ENCODE measurements at regions not wholly inside any gene's neighbourhood (a gene's known extent, or its start where the extent isn't known, plus 50 kb on each side); places are given as distances from the start of the nearest gene placed in this dataset.

DNA sequence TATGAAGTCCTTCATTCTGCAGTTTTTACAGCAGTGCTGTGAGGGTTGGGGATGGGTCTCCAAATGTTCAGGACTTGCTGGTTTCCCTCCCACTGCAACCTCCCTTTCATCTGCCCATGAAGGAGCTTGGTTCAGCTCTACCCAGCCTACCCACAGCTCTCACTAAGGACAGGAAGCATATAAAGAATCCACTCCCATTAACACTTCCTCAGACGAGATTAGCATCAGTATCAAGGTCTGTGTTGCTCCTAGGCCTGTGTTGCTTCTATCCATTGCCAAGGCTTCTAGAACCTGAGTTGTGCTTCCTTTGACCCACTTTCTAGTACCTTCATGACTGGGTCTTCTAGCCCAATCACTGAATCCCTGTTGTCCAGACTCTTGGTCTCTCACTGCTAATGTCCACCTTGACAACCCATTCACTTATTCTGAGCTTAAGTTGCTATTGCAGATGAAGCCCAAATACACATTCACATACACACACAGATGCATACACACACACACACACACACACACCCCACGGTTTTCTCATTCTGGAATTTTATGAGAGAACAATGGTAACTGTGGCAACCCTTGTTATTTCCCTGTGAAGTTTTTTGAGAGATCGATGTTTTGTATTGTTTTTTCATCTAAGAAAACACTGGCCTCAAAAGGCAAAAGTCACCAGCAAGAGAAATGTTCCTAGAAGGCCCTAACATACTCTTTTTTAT lies 248.1 kb downstream of the MTERF1 start:
- Histone ChIP-seq H3K27me3 (ENCODE audit: control insufficient read depth, insufficient read depth, low read length) (no peaks in the 10 kb centered on the region), H3K9me3 (ENCODE audit: control insufficient read depth, low read length) (no peaks in the 10 kb centered on the region), H3K4me3 (ENCODE audit: low read depth, low read length) (no peak overlapping the region), H3K27ac (no peak overlapping the region), H3K4me2 (ENCODE audit: low read length) (no peak overlapping the region), H3K9ac (no peak overlapping the region), H2AFZ (no peak overlapping the region), H3K36me3 (ENCODE audit: control insufficient read depth, insufficient read depth, low read length) (no peaks in the 10 kb centered on the region), H3K4me1 (no peaks in the 10 kb centered on the region), H3K79me2 (no peaks in the 10 kb centered on the region)
- TF ChIP-seq, protein P1, sequence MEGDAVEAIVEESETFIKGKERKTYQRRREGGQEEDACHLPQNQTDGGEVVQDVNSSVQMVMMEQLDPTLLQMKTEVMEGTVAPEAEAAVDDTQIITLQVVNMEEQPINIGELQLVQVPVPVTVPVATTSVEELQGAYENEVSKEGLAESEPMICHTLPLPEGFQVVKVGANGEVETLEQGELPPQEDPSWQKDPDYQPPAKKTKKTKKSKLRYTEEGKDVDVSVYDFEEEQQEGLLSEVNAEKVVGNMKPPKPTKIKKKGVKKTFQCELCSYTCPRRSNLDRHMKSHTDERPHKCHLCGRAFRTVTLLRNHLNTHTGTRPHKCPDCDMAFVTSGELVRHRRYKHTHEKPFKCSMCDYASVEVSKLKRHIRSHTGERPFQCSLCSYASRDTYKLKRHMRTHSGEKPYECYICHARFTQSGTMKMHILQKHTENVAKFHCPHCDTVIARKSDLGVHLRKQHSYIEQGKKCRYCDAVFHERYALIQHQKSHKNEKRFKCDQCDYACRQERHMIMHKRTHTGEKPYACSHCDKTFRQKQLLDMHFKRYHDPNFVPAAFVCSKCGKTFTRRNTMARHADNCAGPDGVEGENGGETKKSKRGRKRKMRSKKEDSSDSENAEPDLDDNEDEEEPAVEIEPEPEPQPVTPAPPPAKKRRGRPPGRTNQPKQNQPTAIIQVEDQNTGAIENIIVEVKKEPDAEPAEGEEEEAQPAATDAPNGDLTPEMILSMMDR (IDR thresholded peaks at IDR 0.05): no peak

DNA sequence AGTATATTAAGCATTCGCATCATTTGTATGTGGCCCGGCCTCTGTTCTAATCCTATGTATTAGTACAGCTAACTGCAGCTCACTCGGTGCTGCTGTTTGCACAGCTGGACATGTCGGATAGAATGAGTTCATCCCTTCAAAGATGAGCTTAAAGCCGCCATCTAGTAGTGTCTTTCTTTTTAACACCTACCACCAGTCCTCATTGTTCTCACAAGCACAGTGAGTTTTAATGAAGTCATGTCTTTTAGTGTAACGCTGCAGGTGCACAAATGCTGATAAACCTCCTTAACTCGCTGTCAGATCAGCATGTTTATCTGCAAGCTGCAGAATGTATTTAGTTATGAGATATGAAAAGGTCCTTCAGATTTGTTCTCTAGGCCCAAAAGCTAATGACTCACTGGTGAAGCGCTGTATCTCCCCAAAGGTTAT lies 247.5 kb downstream of the MTERF1 start:
- no peak overlapping the region for H2AFZ ChIP-seq
- TF ChIP-seq, protein P1 (IDR thresholded peaks at IDR 0.05): no peak
- no peak overlapping the region for H3K27ac ChIP-seq
- no peaks in the 10 kb centered on the region for H3K36me3 ChIP-seq (ENCODE audit: control insufficient read depth, insufficient read depth, low read length)
- no peak overlapping the region for H3K4me3 ChIP-seq (ENCODE audit: low read depth, low read length)
- no peaks in the 10 kb centered on the region for H3K79me2 ChIP-seq
- no peak overlapping the region for H3K9ac ChIP-seq
- H3K27me3 ChIP-seq (ENCODE audit: control insufficient read depth, insufficient read depth, low read length): no peaks in the 10 kb centered on the region
- H3K4me2 ChIP-seq (ENCODE audit: low read length): no peak overlapping the region
- no peaks in the 10 kb centered on the region for H3K9me3 ChIP-seq (ENCODE audit: control insufficient read depth, low read length)
- no peaks in the 10 kb centered on the region for H3K4me1 ChIP-seq

DNA sequence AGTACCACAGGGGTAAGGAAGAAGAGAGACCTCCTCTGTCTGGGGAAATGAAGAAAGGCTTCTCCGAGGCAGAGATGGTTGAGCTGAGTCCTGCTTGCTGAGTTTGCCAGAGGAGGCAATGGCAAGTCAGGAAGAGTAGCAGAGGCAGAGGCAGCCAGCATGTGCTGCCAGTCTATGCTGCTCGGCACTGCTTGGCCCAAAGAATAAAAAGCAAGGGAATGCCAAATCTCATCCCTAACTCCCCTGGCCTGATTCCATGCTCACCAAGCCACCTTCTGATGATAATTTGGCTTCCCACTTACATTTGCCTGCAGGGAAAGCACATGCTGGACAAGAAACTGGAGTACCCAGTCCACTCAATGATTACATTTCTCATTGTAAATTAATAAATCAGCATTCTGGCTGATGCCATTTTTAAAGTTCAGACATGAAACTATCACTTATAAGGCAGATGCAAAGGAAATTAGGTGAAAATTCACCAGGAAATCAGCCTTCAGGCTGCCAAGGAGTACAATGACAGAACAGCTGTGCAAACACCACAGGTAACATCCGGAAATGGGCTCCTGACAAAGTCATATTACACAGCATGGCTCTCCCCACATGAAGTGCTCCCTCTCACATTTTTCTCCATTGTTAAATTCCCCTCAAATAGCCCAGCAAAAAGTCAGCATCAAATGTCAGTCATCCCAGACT lies 245.9 kb downstream of the MTERF1 start:
- Histone ChIP-seq H3K79me2 (no peaks in the 10 kb centered on the region), H3K36me3 (ENCODE audit: control insufficient read depth, insufficient read depth, low read length) (no peaks in the 10 kb centered on the region), H3K9ac (no peak overlapping the region), H3K27me3 (ENCODE audit: control insufficient read depth, insufficient read depth, low read length) (no peaks in the 10 kb centered on the region), H3K9me3 (ENCODE audit: control insufficient read depth, low read length) (no peaks in the 10 kb centered on the region), H2AFZ (no peak overlapping the region), H3K4me2 (ENCODE audit: low read length) (no peak overlapping the region), H3K4me1 (no peaks in the 10 kb centered on the region), H3K27ac (no peak overlapping the region), H3K4me3 (ENCODE audit: low read depth, low read length) (no peak overlapping the region)
- TF ChIP-seq, protein P1 (IDR thresholded peaks at IDR 0.05): no peak

DNA sequence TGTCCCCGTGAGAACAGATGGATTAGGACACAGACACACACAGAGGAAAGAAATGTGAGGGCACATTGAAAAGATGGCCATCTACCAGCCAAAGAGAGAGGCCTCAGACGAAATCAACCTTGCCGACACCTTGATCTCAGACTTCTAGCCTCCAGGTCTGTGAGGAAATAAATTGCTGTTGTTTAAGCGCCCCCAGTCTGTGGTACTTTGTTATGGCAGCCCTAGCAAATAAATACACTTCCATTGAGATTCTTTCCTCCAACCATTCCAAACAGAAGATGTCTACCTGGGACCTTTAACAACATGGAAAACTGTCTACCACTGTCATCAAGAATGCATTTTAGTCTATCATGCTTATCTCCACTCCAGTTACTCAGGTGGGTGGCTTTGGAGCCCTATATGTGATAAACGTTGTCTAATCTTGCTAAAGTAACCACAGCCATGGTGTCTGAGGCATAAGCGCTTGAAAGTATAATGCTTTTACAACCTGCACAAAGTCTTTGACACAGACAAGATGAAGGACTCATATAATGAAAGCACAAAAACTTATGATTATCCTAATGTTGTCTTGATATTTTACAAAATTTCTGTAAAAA lies 244.3 kb downstream of the MTERF1 start:
- Histone ChIP-seq H3K79me2 (no peaks in the 10 kb centered on the region), H3K9me3 (ENCODE audit: control insufficient read depth, low read length) (no peaks in the 10 kb centered on the region), H3K36me3 (ENCODE audit: control insufficient read depth, insufficient read depth, low read length) (no peaks in the 10 kb centered on the region), H3K4me2 (ENCODE audit: low read length) (no peak overlapping the region), H3K4me3 (ENCODE audit: low read depth, low read length) (no peak overlapping the region), H3K27ac (no peak overlapping the region), H3K4me1 (no peaks in the 10 kb centered on the region), H3K9ac (no peak overlapping the region), H2AFZ (no peak overlapping the region), H3K27me3 (ENCODE audit: control insufficient read depth, insufficient read depth, low read length) (no peaks in the 10 kb centered on the region)
- TF ChIP-seq, protein P1 (IDR thresholded peaks at IDR 0.05): no peak
